ENCODE measurements at regions not wholly inside any gene's neighbourhood (a gene's known extent, or its start where the extent isn't known, plus 50 kb on each side); places are given as distances from the start of the nearest gene placed in this dataset.

GRCh38 chr2:128617029-128617590, 298.4 kb upstream of the HS6ST1 start:
- TF ChIP-seq POLR2A (IDR thresholded peaks at IDR 0.05): no peak
- TF ChIP-seq, protein P1, sequence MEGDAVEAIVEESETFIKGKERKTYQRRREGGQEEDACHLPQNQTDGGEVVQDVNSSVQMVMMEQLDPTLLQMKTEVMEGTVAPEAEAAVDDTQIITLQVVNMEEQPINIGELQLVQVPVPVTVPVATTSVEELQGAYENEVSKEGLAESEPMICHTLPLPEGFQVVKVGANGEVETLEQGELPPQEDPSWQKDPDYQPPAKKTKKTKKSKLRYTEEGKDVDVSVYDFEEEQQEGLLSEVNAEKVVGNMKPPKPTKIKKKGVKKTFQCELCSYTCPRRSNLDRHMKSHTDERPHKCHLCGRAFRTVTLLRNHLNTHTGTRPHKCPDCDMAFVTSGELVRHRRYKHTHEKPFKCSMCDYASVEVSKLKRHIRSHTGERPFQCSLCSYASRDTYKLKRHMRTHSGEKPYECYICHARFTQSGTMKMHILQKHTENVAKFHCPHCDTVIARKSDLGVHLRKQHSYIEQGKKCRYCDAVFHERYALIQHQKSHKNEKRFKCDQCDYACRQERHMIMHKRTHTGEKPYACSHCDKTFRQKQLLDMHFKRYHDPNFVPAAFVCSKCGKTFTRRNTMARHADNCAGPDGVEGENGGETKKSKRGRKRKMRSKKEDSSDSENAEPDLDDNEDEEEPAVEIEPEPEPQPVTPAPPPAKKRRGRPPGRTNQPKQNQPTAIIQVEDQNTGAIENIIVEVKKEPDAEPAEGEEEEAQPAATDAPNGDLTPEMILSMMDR (IDR thresholded peaks at IDR 0.05): no peak
- DNase-seq: peak in 1 of 3 donors; percentile 38
- Histone ChIP-seq H3K4me1 (no peaks in the 10 kb centered on the region), H3K27me3 (no peaks in the 10 kb centered on the region), H3K36me3 (no peaks in the 10 kb centered on the region), H3K4me3 (no peak overlapping the region), H3K9me3 (no peaks in the 10 kb centered on the region), H3K27ac (no peak overlapping the region)
- intact Hi-C loops (cut with DNase I): no loop called here
- 92% methylated on average over 2 of the region's 6 CpGs for WGBS (ENCODE audit: insufficient coverage, low coverage, low lambda C conversion rate, missing lambda C conversion rate)
- ATAC-seq: peak in 1 of 4 donors; percentile 12

DNA sequence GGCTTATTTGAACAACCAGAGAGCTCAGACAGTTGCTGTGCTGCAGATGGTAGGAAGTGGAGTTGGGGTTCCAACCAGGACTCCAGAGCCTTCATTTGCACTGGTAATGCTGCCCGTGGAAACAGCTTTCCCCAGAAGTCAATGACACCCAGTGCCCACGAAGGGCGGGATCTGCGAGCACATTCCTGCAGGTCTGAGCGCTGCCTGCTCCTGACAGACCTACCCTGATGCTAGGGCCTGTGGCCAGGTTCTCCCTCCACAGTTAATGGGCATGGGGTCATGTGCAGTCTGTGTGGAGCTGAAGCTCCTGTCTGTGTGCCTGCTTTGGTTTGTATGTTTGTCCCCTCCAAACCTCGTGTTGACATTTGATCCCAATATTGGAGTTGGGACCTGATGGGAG, 299.0 kb upstream of the HS6ST1 start:
- ATAC-seq (no peak), DNase-seq (peak in 1 of 3 donors; percentile 21)
- Histone ChIP-seq H3K9me3 (no peaks in the 10 kb centered on the region), H3K36me3 (no peaks in the 10 kb centered on the region), H3K27me3 (no peaks in the 10 kb centered on the region), H3K27ac (no peak overlapping the region), H3K4me3 (no peak overlapping the region), H3K4me1 (no peaks in the 10 kb centered on the region)
- intact Hi-C loops (cut with DNase I): no loop called here
- 71% methylated on average over 1 of the region's 6 CpGs for WGBS (ENCODE audit: insufficient coverage, low coverage, low lambda C conversion rate, missing lambda C conversion rate)
- TF ChIP-seq, protein P1 (IDR thresholded peaks at IDR 0.05): no peak
- TF ChIP-seq POLR2A (IDR thresholded peaks at IDR 0.05): no peak

DNA sequence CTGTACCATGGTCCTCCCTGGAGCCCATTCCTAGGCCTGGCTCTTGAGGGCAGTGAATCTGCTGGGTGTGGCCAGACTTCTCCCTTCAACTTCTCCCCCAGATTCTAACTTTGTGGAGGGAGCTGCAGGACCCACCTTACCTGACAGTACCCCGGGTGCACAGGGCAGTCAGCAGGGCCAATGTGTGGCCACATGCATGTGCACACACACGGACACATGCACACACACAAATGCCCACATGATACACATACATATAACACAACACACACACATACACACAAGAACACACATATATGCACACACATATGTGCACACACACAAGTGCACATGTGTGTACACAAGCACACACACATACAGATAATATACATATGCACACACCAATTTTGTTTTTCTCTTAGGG, 300.0 kb upstream of the HS6ST1 start:
- Histone ChIP-seq H3K36me3 (no peaks in the 10 kb centered on the region), H3K27ac (no peak overlapping the region), H3K4me1 (no peaks in the 10 kb centered on the region), H3K27me3 (no peaks in the 10 kb centered on the region), H3K4me3 (no peak overlapping the region), H3K9me3 (no peaks in the 10 kb centered on the region)
- intact Hi-C loops (cut with DNase I): no loop called here
- DNase-seq: peak in 1 of 3 donors; percentile 6
- ATAC-seq: no peak
- TF ChIP-seq, protein P1 (IDR thresholded peaks at IDR 0.05): no peak
- TF ChIP-seq POLR2A (IDR thresholded peaks at IDR 0.05): no peak
- WGBS (ENCODE audit: insufficient coverage, low coverage, low lambda C conversion rate, missing lambda C conversion rate): no CpG with 5 or more reads among the region's 2 CpGs

DNA sequence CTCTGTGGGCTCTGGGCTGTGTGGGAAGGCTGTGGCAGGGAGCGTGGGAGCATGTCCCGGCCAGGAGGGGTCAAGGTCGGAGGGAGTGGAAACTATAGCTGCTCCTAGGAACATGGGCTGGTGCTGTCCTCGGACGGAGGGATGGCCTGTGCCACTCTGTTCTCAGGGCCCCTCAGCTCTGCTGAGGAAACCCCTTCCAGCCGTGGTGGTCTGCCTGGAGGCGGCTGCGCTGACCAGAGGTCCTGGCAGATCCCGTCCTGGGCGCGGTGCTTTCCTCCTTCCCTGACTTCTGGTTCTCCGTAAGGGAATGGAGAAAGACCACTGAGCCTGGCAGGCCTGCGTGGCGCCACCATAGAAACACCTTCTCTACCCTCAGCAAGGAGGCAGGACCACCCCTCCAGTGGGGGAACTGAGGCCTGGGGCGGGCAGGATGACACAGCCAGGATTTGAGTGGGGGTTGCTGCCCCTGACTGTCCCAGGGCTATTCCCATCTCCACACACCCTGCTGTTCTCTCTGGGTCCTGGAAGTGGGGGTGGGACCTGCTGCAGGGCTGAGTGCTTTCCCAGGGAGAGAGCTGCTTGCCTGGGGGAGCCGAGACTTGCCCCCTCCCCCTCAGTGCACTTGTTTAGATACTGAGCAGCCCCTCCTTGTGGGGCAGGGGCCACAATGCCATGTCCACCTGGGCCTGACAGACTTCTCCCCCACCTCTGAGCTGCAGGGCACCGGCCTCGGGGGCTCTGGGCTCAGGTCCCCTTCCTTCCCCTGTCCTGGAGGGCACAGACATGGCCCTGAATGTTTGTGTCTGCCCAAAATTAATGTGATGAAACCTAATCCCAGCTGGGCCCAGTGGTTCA, 301.0 kb upstream of the HS6ST1 start:
- TF ChIP-seq POLR2A (IDR thresholded peaks at IDR 0.05): no peak
- TF ChIP-seq, protein P1 (IDR thresholded peaks at IDR 0.05): no peak
- no peak overlapping the region for H3K4me3 ChIP-seq
- no peak overlapping the region for H3K27ac ChIP-seq
- no peaks in the 10 kb centered on the region for H3K27me3 ChIP-seq
- ATAC-seq: peak in 1 of 4 donors; percentile 8
- no peaks in the 10 kb centered on the region for H3K4me1 ChIP-seq
- intact Hi-C loops (cut with DNase I): no loop called here
- WGBS (ENCODE audit: insufficient coverage, low coverage, low lambda C conversion rate, missing lambda C conversion rate): 100% methylated on average over 2 of the region's 18 CpGs
- DNase-seq: peak in 2 of 3 donors; percentile 19 to 40
- H3K9me3 ChIP-seq: no peaks in the 10 kb centered on the region
- H3K36me3 ChIP-seq: no peaks in the 10 kb centered on the region

Measured in right lobe of liver (tissue), 6 donors.